Astrocyte (in vitro differentiated cells and primary cell): ENCODE measurements at regions not wholly inside any gene's neighbourhood (a gene's known extent, or its start where the extent isn't known, plus 50 kb on each side); places are given as distances from the start of the nearest gene placed in this dataset.

ENCODE experiments used
- DNase-seq: peaks from one replicate; pipeline ENCODE4 v3.0.0-alpha.2; 2010; ENCODE audit warnings: low read depth
- FAIRE-seq: peaks from 2 replicates; lab custom pipeline; 2011; peaks lifted over from hg19 to GRCh38; lab: Jason Lieb, UNC
- H2AFZ ChIP-seq: 2 replicates; pipeline ENCODE4 v1.6.0; 2012; ENCODE audit warnings: low read depth, low read length, inconsistent platforms
- H3K27ac ChIP-seq: 2 replicates; pipeline ENCODE4 v1.5.1; 2011; ENCODE audit warnings: low read depth, low read length, inconsistent platforms
- H3K27me3 ChIP-seq: 2 replicates; pipeline ENCODE4 v1.6.0; 2011; ENCODE audit warnings: low read length, inconsistent platforms; ENCODE audit not compliant: insufficient read depth
- H3K36me3 ChIP-seq: 2 replicates; pipeline ENCODE4 v1.5.1; 2011; ENCODE audit warnings: low read length, inconsistent platforms; ENCODE audit not compliant: insufficient read depth
- H3K4me1 ChIP-seq: 2 replicates; pipeline ENCODE4 v1.5.1; 2011; ENCODE audit warnings: low read length, inconsistent platforms; ENCODE audit not compliant: insufficient read depth
- H3K4me2 ChIP-seq: 2 replicates; pipeline ENCODE4 v1.6.0; 2012; ENCODE audit warnings: low read length, inconsistent platforms
- H3K4me3 ChIP-seq: 2 replicates; pipeline ENCODE4 v1.5.1; 2011; ENCODE audit warnings: low read depth, mild to moderate bottlenecking, low read length, inconsistent platforms; ENCODE audit not compliant: insufficient read depth
- H3K79me2 ChIP-seq: 2 replicates; pipeline ENCODE4 v1.6.0; 2012; ENCODE audit warnings: mild to moderate bottlenecking, low read length, inconsistent platforms; ENCODE audit not compliant: insufficient read depth
- H3K9ac ChIP-seq: 2 replicates; pipeline ENCODE4 v1.6.0; 2012; ENCODE audit warnings: mild to moderate bottlenecking, low read length, inconsistent platforms
- H3K9me3 ChIP-seq: 2 replicates; pipeline ENCODE4 v1.5.1; 2012; ENCODE audit warnings: low read depth, mild to moderate bottlenecking, low read length, inconsistent platforms; ENCODE audit not compliant: insufficient read depth
- H4K20me1 ChIP-seq: 2 replicates; pipeline ENCODE4 v1.6.0; 2012; ENCODE audit warnings: low read length, inconsistent platforms; ENCODE audit not compliant: insufficient read depth
- H3K27ac Mint-ChIP-seq: one replicate; pipeline ENCODE4 v1.8.0; 2021; ENCODE audit warnings: mild to moderate bottlenecking, mixed read lengths; ENCODE audit not compliant: unreplicated experiment
- H3K27me3 Mint-ChIP-seq: one replicate; pipeline ENCODE4 v1.8.0; 2021; ENCODE audit warnings: low read depth, mixed read lengths; ENCODE audit not compliant: unreplicated experiment
- H3K36me3 Mint-ChIP-seq: one replicate; pipeline ENCODE4 v1.8.0; 2021; ENCODE audit warnings: low read depth, mixed read lengths; ENCODE audit not compliant: unreplicated experiment
- H3K4me1 Mint-ChIP-seq: one replicate; pipeline ENCODE4 v1.8.0; 2021; ENCODE audit warnings: low read depth, mixed read lengths; ENCODE audit not compliant: unreplicated experiment
- H3K4me3 Mint-ChIP-seq: one replicate; pipeline ENCODE4 v1.8.0; 2021; ENCODE audit warnings: mild to moderate bottlenecking, moderate library complexity, mixed read lengths; ENCODE audit not compliant: unreplicated experiment
- H3K9me3 Mint-ChIP-seq: one replicate; pipeline ENCODE4 v1.8.0; 2021; ENCODE audit warnings: mild to moderate bottlenecking, mixed read lengths; ENCODE audit not compliant: unreplicated experiment
- EZH2 ChIP-seq: IDR thresholded peaks from 2 replicates; pipeline ENCODE4 v1.6.1; 2012; ENCODE audit warnings: mild to moderate bottlenecking, low read length, inconsistent platforms; ENCODE audit not compliant: insufficient read depth
- TF ChIP-seq, protein P1 (sequence below): IDR thresholded peaks from 2 replicates; pipeline ENCODE4 v1.5.1; 2011; ENCODE audit warnings: low read depth, mild to moderate bottlenecking, inconsistent platforms, low read length, moderate library complexity; ENCODE audit not compliant: insufficient read depth

DNA sequence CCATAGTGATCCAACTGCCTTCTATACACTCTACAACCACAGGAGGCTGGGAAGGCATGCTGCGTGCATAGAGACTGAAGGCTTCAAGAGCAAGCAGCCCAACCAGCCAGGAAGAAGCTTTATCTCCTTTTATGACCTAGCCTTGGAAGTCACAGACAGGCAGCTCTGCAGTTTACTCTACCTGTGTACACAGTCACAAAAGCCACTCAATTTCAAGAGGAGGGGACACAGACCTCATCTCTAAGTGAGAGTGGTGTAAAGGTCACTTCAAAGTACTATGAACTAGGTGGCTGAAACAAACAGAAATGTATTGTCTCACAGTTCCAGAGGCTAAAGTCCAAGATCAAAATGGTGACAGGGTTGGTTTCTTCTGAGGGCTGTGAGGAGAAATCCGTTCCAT, 69.6 kb upstream of the GJB5 start:
- Histone ChIP-seq H3K9me3 (no peaks in the 10 kb centered on the region), H3K36me3 (no peaks in the 10 kb centered on the region), H3K4me1 (no peaks in the 10 kb centered on the region), H3K4me2 (no peak overlapping the region), H3K27me3 (peaks cover 3% of the 10 kb centered on the region), H3K79me2 (no peaks in the 10 kb centered on the region), H3K4me3 (no peak overlapping the region), H3K27ac (no peak overlapping the region), H4K20me1 (no peaks in the 10 kb centered on the region), H2AFZ (no peak overlapping the region), H3K9ac (no peak overlapping the region)
- Mint-ChIP-seq H3K4me1 (peaks cover 7% of the 10 kb centered on the region), H3K9me3 (peaks cover 7% of the 10 kb centered on the region), H3K36me3 (no peaks in the 10 kb centered on the region), H3K27me3 (peaks cover 25% of the 10 kb centered on the region), H3K4me3 (no peak overlapping the region), H3K27ac (no peak overlapping the region)
- no peak for DNase-seq
- TF ChIP-seq EZH2, result no peak
- FAIRE-seq, result no peak

DNA sequence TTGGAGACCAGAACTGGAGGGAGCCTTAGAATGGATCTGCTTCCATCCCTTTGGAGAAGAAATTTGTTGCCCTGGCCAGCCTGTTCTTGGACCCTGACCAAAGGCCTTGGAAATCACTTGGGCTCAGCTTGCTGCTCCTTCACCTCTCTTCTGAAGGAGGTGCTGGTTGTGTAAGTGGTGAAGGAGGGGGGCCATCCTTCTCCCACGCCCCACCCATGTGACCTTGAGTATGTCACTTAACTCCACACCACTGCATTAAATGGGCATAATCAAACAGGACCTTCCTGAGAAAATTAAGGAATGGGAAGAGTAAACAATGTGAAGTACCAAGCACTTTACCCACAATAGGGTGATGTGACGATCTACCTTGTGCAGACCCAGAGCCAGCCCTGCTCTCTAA, 68.3 kb upstream of the GJB5 start:
- Histone ChIP-seq H3K27me3 (peaks cover 5% of the 10 kb centered on the region), H3K36me3 (no peaks in the 10 kb centered on the region), H3K4me3 (no peak overlapping the region), H4K20me1 (no peaks in the 10 kb centered on the region), H3K9ac (no peak overlapping the region), H3K4me2 (no peak overlapping the region), H3K4me1 (no peaks in the 10 kb centered on the region), H3K27ac (no peak overlapping the region), H3K9me3 (no peaks in the 10 kb centered on the region), H2AFZ (no peak overlapping the region), H3K79me2 (no peaks in the 10 kb centered on the region)
- TF ChIP-seq, protein P1, sequence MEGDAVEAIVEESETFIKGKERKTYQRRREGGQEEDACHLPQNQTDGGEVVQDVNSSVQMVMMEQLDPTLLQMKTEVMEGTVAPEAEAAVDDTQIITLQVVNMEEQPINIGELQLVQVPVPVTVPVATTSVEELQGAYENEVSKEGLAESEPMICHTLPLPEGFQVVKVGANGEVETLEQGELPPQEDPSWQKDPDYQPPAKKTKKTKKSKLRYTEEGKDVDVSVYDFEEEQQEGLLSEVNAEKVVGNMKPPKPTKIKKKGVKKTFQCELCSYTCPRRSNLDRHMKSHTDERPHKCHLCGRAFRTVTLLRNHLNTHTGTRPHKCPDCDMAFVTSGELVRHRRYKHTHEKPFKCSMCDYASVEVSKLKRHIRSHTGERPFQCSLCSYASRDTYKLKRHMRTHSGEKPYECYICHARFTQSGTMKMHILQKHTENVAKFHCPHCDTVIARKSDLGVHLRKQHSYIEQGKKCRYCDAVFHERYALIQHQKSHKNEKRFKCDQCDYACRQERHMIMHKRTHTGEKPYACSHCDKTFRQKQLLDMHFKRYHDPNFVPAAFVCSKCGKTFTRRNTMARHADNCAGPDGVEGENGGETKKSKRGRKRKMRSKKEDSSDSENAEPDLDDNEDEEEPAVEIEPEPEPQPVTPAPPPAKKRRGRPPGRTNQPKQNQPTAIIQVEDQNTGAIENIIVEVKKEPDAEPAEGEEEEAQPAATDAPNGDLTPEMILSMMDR, result no peak
- DNase-seq (no peak), FAIRE-seq (no peak)
- Mint-ChIP-seq H3K27me3 (peaks cover 25% of the 10 kb centered on the region), H3K27ac (no peak overlapping the region), H3K4me1 (peaks cover 7% of the 10 kb centered on the region), H3K36me3 (no peaks in the 10 kb centered on the region), H3K4me3 (no peak overlapping the region), H3K9me3 (peaks cover 7% of the 10 kb centered on the region)

DNA sequence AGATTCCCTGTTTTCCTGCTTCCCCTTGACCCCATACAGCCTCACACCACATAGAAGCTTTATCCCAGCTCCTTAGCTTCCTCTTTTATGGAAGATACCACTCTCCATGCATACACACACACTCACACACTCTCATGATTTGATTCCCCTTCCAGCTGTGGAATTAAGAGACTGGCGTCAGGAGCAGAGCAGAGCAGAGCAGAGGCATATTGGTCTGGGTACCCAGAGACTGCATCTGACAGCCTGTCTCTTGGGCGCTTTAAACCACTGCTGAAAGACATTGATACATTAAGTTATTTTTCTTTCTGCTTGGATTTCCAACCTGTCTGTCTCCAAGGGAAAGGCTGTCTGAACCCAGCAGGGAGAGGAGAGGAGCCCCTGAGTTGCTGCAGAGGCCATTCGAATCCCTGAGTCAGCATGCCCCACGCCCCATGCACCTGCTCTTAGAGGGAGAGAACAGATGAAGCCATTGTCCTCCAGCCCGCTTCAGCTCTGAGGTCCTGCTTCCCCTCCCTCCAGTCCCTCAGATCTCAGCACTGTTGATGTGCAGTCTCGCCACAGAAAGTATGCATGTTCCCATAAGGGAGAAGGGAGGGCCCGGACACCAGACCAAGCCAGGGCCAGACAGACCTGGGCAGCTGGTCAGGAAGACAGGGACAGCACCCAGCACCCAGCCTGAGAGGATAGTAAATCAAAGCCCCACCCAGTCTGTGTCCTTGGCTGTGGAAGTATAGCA, 66.7 kb upstream of the GJB5 start:
- H3K36me3 ChIP-seq, result no peaks in the 10 kb centered on the region
- H3K4me3 Mint-ChIP-seq, result no peak overlapping the region
- peaks cover 7% of the 10 kb centered on the region for H3K9me3 Mint-ChIP-seq
- no peak overlapping the region for H3K4me3 ChIP-seq
- H3K4me1 ChIP-seq, result no peaks in the 10 kb centered on the region
- H4K20me1 ChIP-seq, result no peaks in the 10 kb centered on the region
- TF ChIP-seq EZH2, result no peak
- TF ChIP-seq, protein P1, result no peak
- H3K9me3 ChIP-seq, result no peaks in the 10 kb centered on the region
- FAIRE-seq (no peak), DNase-seq (no peak)
- H3K27ac Mint-ChIP-seq, result no peak overlapping the region
- H3K27ac ChIP-seq, result no peak overlapping the region
- H3K27me3 ChIP-seq, result peaks cover 8% of the 10 kb centered on the region
- no peak overlapping the region for H2AFZ ChIP-seq
- peaks cover 25% of the 10 kb centered on the region for H3K27me3 Mint-ChIP-seq
- no peak overlapping the region for H3K9ac ChIP-seq
- no peaks in the 10 kb centered on the region for H3K79me2 ChIP-seq
- peaks cover 7% of the 10 kb centered on the region for H3K4me1 Mint-ChIP-seq
- no peak overlapping the region for H3K4me2 ChIP-seq
- H3K36me3 Mint-ChIP-seq, result no peaks in the 10 kb centered on the region
